ENCODE measurements at regions not wholly inside any gene's neighbourhood (a gene's known extent, or its start where the extent isn't known, plus 50 kb on each side); places are given as distances from the start of the nearest gene placed in this dataset.
"Not testable (repeated sequence)": the region's sequence is repeated elsewhere in the genome, so short reads cannot be mapped to it uniquely, and the experiment has no call there.

DNA sequence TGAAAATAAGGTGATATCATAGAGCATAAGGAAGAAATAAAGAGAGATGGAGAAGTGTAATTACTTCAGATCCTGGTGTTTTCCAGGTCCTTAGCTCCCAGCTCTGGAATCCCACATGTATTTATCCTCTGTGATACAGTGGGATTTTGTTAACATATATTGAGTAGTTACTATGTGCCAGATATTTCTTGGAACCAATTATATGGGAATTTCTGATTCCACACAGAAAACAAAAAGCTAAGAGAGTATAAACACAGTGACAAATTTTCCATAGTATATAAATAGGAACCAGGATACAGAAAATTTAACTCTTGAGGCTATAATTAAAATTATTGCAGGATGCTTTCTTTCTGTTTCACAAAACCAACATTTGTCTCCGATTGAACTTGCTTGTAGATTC, 1067.5 kb downstream of the PCDH7 start:
- no peaks in the 10 kb centered on the region for H3K4me1 ChIP-seq
- TF ChIP-seq, protein P1, sequence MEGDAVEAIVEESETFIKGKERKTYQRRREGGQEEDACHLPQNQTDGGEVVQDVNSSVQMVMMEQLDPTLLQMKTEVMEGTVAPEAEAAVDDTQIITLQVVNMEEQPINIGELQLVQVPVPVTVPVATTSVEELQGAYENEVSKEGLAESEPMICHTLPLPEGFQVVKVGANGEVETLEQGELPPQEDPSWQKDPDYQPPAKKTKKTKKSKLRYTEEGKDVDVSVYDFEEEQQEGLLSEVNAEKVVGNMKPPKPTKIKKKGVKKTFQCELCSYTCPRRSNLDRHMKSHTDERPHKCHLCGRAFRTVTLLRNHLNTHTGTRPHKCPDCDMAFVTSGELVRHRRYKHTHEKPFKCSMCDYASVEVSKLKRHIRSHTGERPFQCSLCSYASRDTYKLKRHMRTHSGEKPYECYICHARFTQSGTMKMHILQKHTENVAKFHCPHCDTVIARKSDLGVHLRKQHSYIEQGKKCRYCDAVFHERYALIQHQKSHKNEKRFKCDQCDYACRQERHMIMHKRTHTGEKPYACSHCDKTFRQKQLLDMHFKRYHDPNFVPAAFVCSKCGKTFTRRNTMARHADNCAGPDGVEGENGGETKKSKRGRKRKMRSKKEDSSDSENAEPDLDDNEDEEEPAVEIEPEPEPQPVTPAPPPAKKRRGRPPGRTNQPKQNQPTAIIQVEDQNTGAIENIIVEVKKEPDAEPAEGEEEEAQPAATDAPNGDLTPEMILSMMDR (IDR thresholded peaks at IDR 0.05): no peak
- H3K9me3 ChIP-seq: no peaks in the 10 kb centered on the region
- DNase-seq: no peak
- no peak for ATAC-seq
- H3K4me3 ChIP-seq: no peak overlapping the region
- intact Hi-C loops (cut with DNase I): no loop called here
- no peaks in the 10 kb centered on the region for H3K27me3 ChIP-seq
- no peaks in the 10 kb centered on the region for H3K36me3 ChIP-seq
- H3K27ac ChIP-seq: no peak overlapping the region

GRCh38 chr4:31788676-31789075, 1068.5 kb downstream of the PCDH7 start:
- intact Hi-C loops (cut with DNase I): no loop called here
- no peak for DNase-seq
- no peak overlapping the region for H3K27ac ChIP-seq

GRCh38 chr4:31791666-31792065, 1071.5 kb downstream of the PCDH7 start:
- no peak overlapping the region for H3K27ac ChIP-seq
- ATAC-seq (no peak), DNase-seq (no peak)
- no peak overlapping the region for H3K4me3 ChIP-seq
- no peaks in the 10 kb centered on the region for H3K9me3 ChIP-seq
- TF ChIP-seq, protein P1 (IDR thresholded peaks at IDR 0.05): no peak
- H3K27me3 ChIP-seq: no peaks in the 10 kb centered on the region
- no peaks in the 10 kb centered on the region for H3K4me1 ChIP-seq
- intact Hi-C loops (cut with DNase I): no loop called here
- H3K36me3 ChIP-seq: no peaks in the 10 kb centered on the region

More at GRCh38 chr4:31788676-31789075, 1068.5 kb downstream of the PCDH7 start:
- Histone ChIP-seq H3K9me3 (no peaks in the 10 kb centered on the region), H3K4me1 (no peaks in the 10 kb centered on the region), H3K36me3 (no peaks in the 10 kb centered on the region), H3K27me3 (no peaks in the 10 kb centered on the region), H3K4me3 (no peak overlapping the region)
- TF ChIP-seq, protein P1 (IDR thresholded peaks at IDR 0.05): no peak
- no peak for ATAC-seq

DNA sequence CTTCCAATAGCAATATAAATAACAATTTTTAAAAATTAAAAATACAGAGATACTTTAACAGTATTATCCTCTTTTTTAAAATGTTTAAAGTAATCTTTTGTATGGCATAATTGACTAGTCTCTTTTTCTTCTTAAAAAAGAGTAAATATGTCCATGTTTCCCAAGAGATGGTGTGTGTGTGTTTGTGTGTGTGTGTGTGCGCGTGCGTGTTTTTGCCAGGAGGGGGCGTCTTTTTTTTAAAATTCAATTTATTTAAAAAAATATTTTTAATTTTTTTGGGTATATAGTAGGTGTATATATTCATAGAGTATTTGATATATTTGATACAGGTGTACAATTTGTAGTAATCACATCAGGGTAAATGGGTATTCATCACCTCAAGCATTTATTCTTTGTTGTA, 1073.7 kb downstream of the PCDH7 start:
- TF ChIP-seq, protein P1 (IDR thresholded peaks at IDR 0.05): no peak
- H3K4me1 ChIP-seq: no peaks in the 10 kb centered on the region
- DNase-seq: no peak
- no peak for ATAC-seq
- H3K36me3 ChIP-seq: no peaks in the 10 kb centered on the region
- no peaks in the 10 kb centered on the region for H3K9me3 ChIP-seq
- H3K27ac ChIP-seq: no peak overlapping the region
- no peak overlapping the region for H3K4me3 ChIP-seq
- no peaks in the 10 kb centered on the region for H3K27me3 ChIP-seq
- intact Hi-C loops (cut with DNase I): no loop called here

GRCh38 chr4:31797052-31797451, 1076.9 kb downstream of the PCDH7 start:
- H3K27ac ChIP-seq; H3K27me3 ChIP-seq; H3K4me1 ChIP-seq; H3K36me3 ChIP-seq; intact Hi-C loops (cut with DNase I); H3K4me3 ChIP-seq; ATAC-seq; H3K9me3 ChIP-seq; DNase-seq: not testable (repeated sequence)

- no peaks in the 10 kb centered on the region for H3K4me1 ChIP-seq
- TF ChIP-seq, protein P1 (IDR thresholded peaks at IDR 0.05): no peak
- H3K36me3 ChIP-seq: no peaks in the 10 kb centered on the region
- no peaks in the 10 kb centered on the region for H3K9me3 ChIP-seq
- DNase-seq: no peak
- intact Hi-C loops (cut with DNase I): no loop called here
- no peak overlapping the region for H3K27ac ChIP-seq
- no peak for ATAC-seq
- H3K4me3 ChIP-seq: no peak overlapping the region
- no peaks in the 10 kb centered on the region for H3K27me3 ChIP-seq
These were observed 1083.5 kb downstream of the PCDH7 start for GRCh38 chr4:31803526-31804195.
